ENCODE measurements at regions not wholly inside any gene's neighbourhood (a gene's known extent, or its start where the extent isn't known, plus 50 kb on each side); places are given as distances from the start of the nearest gene placed in this dataset.

DNA sequence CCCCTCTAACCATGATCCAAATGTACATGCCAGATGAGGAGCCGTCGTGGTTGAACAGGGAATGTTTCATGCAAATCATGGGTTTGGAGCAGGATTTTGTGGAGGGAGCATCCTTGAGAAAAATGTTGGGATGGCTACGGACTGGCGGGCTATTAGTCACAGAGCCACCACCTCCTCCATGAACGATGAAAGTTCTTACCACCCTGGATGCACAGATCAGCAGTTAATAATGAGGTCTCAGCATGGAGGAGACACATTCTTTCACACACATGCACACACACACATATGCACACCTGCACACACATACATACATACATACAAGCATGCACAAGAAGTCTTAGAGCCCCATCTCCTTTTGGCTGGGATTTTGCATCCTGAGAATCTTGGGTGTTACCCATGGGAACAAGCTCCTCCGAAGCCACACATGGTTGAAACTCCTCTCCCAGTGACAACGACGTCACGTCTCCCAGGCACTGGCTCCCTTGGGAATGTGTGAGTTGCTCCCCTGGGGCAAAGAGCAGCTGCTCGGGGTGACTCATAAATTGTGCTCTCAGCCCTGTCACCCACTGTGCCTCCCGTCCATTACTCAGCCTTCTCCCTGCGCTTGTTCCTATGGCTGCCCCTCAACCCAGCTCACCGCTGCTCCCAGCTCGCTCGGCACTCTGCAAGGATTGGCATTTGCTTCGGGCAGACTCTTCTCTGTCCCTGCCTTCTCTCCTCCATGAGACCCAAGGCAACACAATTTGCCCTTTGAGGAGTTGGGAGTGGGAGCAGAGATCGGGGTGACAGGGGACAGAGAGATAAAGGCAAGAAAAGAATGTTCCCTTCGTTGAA lies 344.6 kb downstream of the SOX9 start:
- Mint-ChIP-seq H3K4me1 (no peaks in the 10 kb centered on the region), H3K27ac (no peak overlapping the region), H3K4me3 (no peak overlapping the region), H3K9me3 (no peaks in the 10 kb centered on the region), H3K27me3 (peaks cover 0 to 5% of the 10 kb centered on the region in 2 donors), H3K36me3 (no peaks in the 10 kb centered on the region)
- Histone ChIP-seq H3K9me3 (no peaks in the 10 kb centered on the region), H3K4me1 (ENCODE audit: control insufficient read depth in 1 of 2, extremely low read depth in 1 of 2, insufficient read depth in 2 of 2, low read length in 2 of 2) (no peaks in the 10 kb centered on the region), H3K27ac (ENCODE audit: low read length) (no peak overlapping the region), H3K4me3 (ENCODE audit: control insufficient read depth in 1 of 2, extremely low read depth in 1 of 2, low read length in 1 of 2) (no peak overlapping the region), H3K36me3 (ENCODE audit: control insufficient read depth in 2 of 2, extremely low read depth in 1 of 2, insufficient read depth in 1 of 2, low read length in 1 of 2) (no peaks in the 10 kb centered on the region), H3K27me3 (replicated peaks in 1 of 2; ENCODE audit: control insufficient read depth in 2 of 2, extremely low read depth in 1 of 2, insufficient read depth in 2 of 2, low read length in 1 of 2) (peaks cover 0 to 15% of the 10 kb centered on the region in 2 experiments)
- 69% methylated on average over 11 of the region's 18 CpGs for WGBS (ENCODE audit: insufficient coverage)
- ChIA-PET CTCF (no interaction called here), POLR2A (no interaction called here)
- DNase-seq (no peak), ATAC-seq (replicated peaks in 1 of 4) (no peak)

DNA sequence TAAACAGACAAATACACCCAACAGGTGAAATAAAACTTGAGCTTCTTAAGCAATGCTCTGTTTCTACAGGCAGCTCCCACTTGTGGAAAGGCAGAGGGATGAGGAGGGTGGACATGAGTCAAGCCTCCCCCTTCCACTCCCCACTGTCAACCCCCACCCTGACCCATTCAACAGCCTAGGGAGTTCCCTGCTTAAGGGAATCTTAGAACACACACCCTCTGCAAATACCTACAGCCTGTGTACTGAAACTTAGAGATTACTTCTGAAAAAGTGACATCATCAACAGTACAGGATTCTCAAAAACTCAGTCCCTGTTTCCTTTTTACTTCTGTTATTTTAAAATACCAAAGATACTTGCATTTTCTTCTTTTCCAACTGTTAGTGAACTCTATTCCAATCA lies 345.4 kb downstream of the SOX9 start:
- no peaks in the 10 kb centered on the region for H3K4me1 ChIP-seq (ENCODE audit: control insufficient read depth in 1 of 2, extremely low read depth in 1 of 2, insufficient read depth in 2 of 2, low read length in 2 of 2)
- H3K9me3 ChIP-seq = no peaks in the 10 kb centered on the region
- H3K27ac ChIP-seq (ENCODE audit: low read length) = no peak overlapping the region
- ATAC-seq (replicated peaks in 1 of 4) (no peak), DNase-seq (no peak)
- ChIA-PET CTCF (interaction anchor here in 1 of 2 donors (0.6 kb wide), 1 partner anchor 20 kb away, joined by 3 read pairs; no protein-coding TSS in a partner anchor), POLR2A (no interaction called here)
- Mint-ChIP-seq H3K4me3 (no peak overlapping the region), H3K36me3 (no peaks in the 10 kb centered on the region), H3K4me1 (no peaks in the 10 kb centered on the region), H3K9me3 (no peaks in the 10 kb centered on the region), H3K27me3 (peaks cover 0 to 5% of the 10 kb centered on the region in 2 donors), H3K27ac (no peak overlapping the region)
- H3K27me3 ChIP-seq (replicated peaks in 1 of 2; ENCODE audit: control insufficient read depth in 2 of 2, extremely low read depth in 1 of 2, insufficient read depth in 2 of 2, low read length in 1 of 2) = peaks cover 0 to 15% of the 10 kb centered on the region in 2 experiments
- H3K36me3 ChIP-seq (ENCODE audit: control insufficient read depth in 2 of 2, extremely low read depth in 1 of 2, insufficient read depth in 1 of 2, low read length in 1 of 2) = no peaks in the 10 kb centered on the region
- H3K4me3 ChIP-seq (ENCODE audit: control insufficient read depth in 1 of 2, extremely low read depth in 1 of 2, low read length in 1 of 2) = no peak overlapping the region

DNA sequence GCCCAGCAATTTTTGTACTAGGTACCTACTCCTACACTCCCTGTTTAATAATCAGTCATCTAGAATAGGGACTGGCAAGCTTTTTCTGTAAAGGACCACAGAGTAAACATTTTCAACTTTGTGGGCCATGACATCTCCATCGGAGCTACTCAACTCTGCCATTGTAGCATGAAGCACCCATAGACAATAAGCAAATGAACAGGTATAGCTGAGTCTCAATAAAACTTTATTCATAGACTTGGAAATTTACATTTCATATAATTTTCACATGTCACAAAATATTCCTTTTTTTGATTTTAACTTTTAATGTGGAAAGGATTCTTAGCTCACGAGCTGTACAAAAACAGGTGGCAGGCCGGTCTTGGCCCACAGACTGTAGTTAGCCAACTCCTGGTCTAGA lies 345.8 kb downstream of the SOX9 start:
- ChIA-PET POLR2A (no interaction called here), CTCF (interaction anchor here in 1 of 2 donors (0.6 kb wide), 1 partner anchor 20 kb away, joined by 3 read pairs; no protein-coding TSS in a partner anchor)
- H3K9me3 Mint-ChIP-seq = no peaks in the 10 kb centered on the region
- no peak overlapping the region for H3K27ac ChIP-seq (ENCODE audit: low read length)
- no peaks in the 10 kb centered on the region for H3K4me1 ChIP-seq (ENCODE audit: control insufficient read depth in 1 of 2, extremely low read depth in 1 of 2, insufficient read depth in 2 of 2, low read length in 2 of 2)
- H3K4me3 ChIP-seq (ENCODE audit: control insufficient read depth in 1 of 2, extremely low read depth in 1 of 2, low read length in 1 of 2) = no peak overlapping the region
- DNase-seq (no peak), ATAC-seq (replicated peaks in 1 of 4) (no peak)
- H3K36me3 Mint-ChIP-seq = no peaks in the 10 kb centered on the region
- no peak overlapping the region for H3K4me3 Mint-ChIP-seq
- H3K36me3 ChIP-seq (ENCODE audit: control insufficient read depth in 2 of 2, extremely low read depth in 1 of 2, insufficient read depth in 1 of 2, low read length in 1 of 2) = no peaks in the 10 kb centered on the region
- no peak overlapping the region for H3K27ac Mint-ChIP-seq
- peaks cover 0 to 5% of the 10 kb centered on the region in 2 donors for H3K27me3 Mint-ChIP-seq
- no CpG with 5 or more reads among the region's 3 CpGs for WGBS (ENCODE audit: insufficient coverage)
- no peaks in the 10 kb centered on the region for H3K4me1 Mint-ChIP-seq
- H3K27me3 ChIP-seq (replicated peaks in 1 of 2; ENCODE audit: control insufficient read depth in 2 of 2, extremely low read depth in 1 of 2, insufficient read depth in 2 of 2, low read length in 1 of 2) = peaks cover 0 to 15% of the 10 kb centered on the region in 2 experiments
- H3K9me3 ChIP-seq = no peaks in the 10 kb centered on the region

DNA sequence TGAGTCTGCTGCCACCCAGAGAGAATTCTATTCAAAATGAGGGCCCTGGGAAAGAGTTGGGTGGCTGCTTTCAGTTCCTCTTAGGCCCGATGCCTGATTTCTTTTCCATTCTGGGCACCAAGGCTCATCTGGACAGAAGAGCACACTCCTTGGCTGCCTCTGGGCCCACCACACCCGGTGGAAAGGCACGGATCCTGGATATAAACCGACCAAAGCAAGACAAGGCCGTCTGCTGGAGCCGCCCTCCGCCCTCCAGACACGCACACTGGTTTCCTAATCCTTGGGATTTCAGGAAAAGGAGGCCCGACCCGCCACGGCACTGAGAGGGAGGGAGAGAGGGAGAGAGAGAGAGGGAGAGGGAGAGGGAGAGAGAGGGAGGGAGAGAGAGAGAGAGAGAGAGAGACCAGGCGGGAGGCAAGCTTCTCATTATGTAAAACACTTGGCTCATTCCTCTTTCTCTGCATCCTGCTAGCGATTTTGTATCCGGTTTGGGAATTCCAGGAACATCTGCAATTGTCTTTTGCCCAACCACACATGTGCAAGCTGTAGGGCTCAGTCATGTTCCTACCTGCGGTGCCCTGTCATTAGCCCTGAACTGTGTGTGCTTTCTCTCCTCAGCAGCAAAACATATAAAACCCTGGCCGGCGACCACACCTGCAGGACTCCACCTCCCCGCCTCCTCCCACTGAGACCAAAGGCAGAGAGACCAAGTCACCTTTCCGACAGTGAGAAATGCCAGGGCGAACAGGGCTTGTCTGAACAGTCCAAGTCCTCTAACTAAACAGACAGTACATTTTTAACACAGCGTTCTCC lies 347.2 kb downstream of the SOX9 start:
- no peaks in the 10 kb centered on the region for H3K9me3 Mint-ChIP-seq
- WGBS (ENCODE audit: insufficient coverage) = 60% methylated on average over 15 of the region's 21 CpGs
- H3K27me3 ChIP-seq (replicated peaks in 1 of 2; ENCODE audit: control insufficient read depth in 2 of 2, extremely low read depth in 1 of 2, insufficient read depth in 2 of 2, low read length in 1 of 2) = peaks cover 0 to 15% of the 10 kb centered on the region in 2 experiments
- no peak overlapping the region for H3K27ac ChIP-seq (ENCODE audit: low read length)
- CTCF ChIA-PET = no interaction called here
- ATAC-seq (replicated peaks in 1 of 4) = no peak
- H3K9me3 ChIP-seq = no peaks in the 10 kb centered on the region
- no peak for DNase-seq
- H3K4me3 ChIP-seq (ENCODE audit: control insufficient read depth in 1 of 2, extremely low read depth in 1 of 2, low read length in 1 of 2) = no peak overlapping the region
- H3K4me3 Mint-ChIP-seq = no peak overlapping the region
- no peaks in the 10 kb centered on the region for H3K4me1 Mint-ChIP-seq
- peaks cover 1 to 9% of the 10 kb centered on the region in 2 donors for H3K27me3 Mint-ChIP-seq
- H3K36me3 ChIP-seq (ENCODE audit: control insufficient read depth in 2 of 2, extremely low read depth in 1 of 2, insufficient read depth in 1 of 2, low read length in 1 of 2) = no peaks in the 10 kb centered on the region
- H3K36me3 Mint-ChIP-seq = no peaks in the 10 kb centered on the region
- no peak overlapping the region for H3K27ac Mint-ChIP-seq
- POLR2A ChIA-PET = no interaction called here
- no peaks in the 10 kb centered on the region for H3K4me1 ChIP-seq (ENCODE audit: control insufficient read depth in 1 of 2, extremely low read depth in 1 of 2, insufficient read depth in 2 of 2, low read length in 2 of 2)

DNA sequence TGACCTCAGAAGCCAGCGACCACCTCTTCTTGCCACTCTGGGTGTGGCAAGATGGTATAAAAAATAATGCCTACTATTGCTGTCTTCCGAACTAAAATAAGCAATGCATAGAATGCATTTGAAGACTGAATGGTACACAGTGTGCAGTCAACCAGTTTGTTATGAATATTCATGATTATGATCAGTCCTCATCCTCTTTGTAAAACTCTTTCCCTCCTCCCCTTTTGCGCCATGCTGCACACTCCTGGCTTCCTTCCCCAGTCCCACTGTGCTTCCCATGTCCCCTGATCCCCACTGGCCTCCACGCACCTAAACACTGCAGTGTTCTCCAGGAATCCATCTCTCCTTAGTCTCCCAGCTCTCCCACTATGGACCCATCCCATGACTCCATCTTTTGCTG lies 348.0 kb downstream of the SOX9 start:
- Histone ChIP-seq H3K36me3 (ENCODE audit: control insufficient read depth in 2 of 2, extremely low read depth in 1 of 2, insufficient read depth in 1 of 2, low read length in 1 of 2) (no peaks in the 10 kb centered on the region), H3K4me1 (ENCODE audit: control insufficient read depth in 1 of 2, extremely low read depth in 1 of 2, insufficient read depth in 2 of 2, low read length in 2 of 2) (no peaks in the 10 kb centered on the region), H3K4me3 (ENCODE audit: control insufficient read depth in 1 of 2, extremely low read depth in 1 of 2, low read length in 1 of 2) (no peak overlapping the region), H3K27ac (ENCODE audit: low read length) (no peak overlapping the region), H3K9me3 (no peaks in the 10 kb centered on the region), H3K27me3 (replicated peaks in 1 of 2; ENCODE audit: control insufficient read depth in 2 of 2, extremely low read depth in 1 of 2, insufficient read depth in 2 of 2, low read length in 1 of 2) (peaks cover 0 to 15% of the 10 kb centered on the region in 2 experiments)
- Mint-ChIP-seq H3K36me3 (no peaks in the 10 kb centered on the region), H3K27ac (no peak overlapping the region), H3K4me1 (no peaks in the 10 kb centered on the region), H3K9me3 (peaks cover 0 to 1% (median 0%) of the 10 kb centered on the region in 3 donors), H3K4me3 (no peak overlapping the region), H3K27me3 (peaks cover 1 to 9% of the 10 kb centered on the region in 2 donors)
- POLR2A ChIA-PET = no interaction called here
- ATAC-seq (replicated peaks in 1 of 4) (no peak), DNase-seq (no peak)
- CTCF ChIA-PET = no interaction called here
- WGBS (ENCODE audit: insufficient coverage) = 80% methylated on average over 2 of the region's 4 CpGs

DNA sequence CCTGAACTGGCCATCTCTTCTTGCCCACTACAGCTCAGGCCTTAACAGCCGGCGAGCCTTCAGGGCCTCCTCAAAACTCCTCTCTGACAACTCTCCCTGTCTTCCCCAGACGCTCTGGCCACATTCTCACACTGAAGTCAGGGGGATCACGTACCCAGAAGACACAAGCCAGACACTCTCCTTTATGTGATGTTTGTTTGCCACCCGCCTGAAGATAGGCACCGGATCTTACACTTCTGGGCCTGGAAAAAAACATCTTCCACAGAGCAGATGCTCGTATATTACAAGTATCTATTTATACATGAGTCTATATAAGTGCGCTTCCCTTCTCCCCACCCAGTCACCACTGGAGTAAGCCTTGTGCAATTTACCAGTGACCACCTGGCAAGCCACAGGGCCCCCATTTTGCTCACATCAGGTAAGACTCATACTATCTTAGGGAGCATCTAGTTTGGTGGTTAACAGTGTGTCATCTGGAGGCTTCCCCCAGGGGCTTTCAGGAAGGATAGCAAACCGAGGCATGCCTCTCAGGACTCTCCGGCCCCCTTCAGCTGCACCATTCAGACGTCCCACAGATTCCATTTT lies 349.4 kb downstream of the SOX9 start:
- ChIA-PET POLR2A (no interaction called here), CTCF (no interaction called here)
- Mint-ChIP-seq H3K27me3 (peaks cover 1 to 9% of the 10 kb centered on the region in 2 donors), H3K27ac (no peak overlapping the region), H3K4me3 (no peak overlapping the region), H3K9me3 (peaks cover 0 to 8% (median 5%) of the 10 kb centered on the region in 3 donors), H3K4me1 (no peaks in the 10 kb centered on the region), H3K36me3 (no peaks in the 10 kb centered on the region)
- no peaks in the 10 kb centered on the region for H3K36me3 ChIP-seq (ENCODE audit: control insufficient read depth in 2 of 2, extremely low read depth in 1 of 2, insufficient read depth in 1 of 2, low read length in 1 of 2)
- H3K9me3 ChIP-seq = no peaks in the 10 kb centered on the region
- DNase-seq (no peak), ATAC-seq (replicated peaks in 1 of 4) (no peak)
- H3K27ac ChIP-seq (ENCODE audit: low read length) = no peak overlapping the region
- H3K4me1 ChIP-seq (ENCODE audit: control insufficient read depth in 1 of 2, extremely low read depth in 1 of 2, insufficient read depth in 2 of 2, low read length in 2 of 2) = no peaks in the 10 kb centered on the region
- peaks cover 0 to 15% of the 10 kb centered on the region in 2 experiments for H3K27me3 ChIP-seq (replicated peaks in 1 of 2; ENCODE audit: control insufficient read depth in 2 of 2, extremely low read depth in 1 of 2, insufficient read depth in 2 of 2, low read length in 1 of 2)
- H3K4me3 ChIP-seq (ENCODE audit: control insufficient read depth in 1 of 2, extremely low read depth in 1 of 2, low read length in 1 of 2) = no peak overlapping the region
- 86% methylated on average over 4 of the region's 11 CpGs for WGBS (ENCODE audit: insufficient coverage)
